ENCODE measurements at regions not wholly inside any gene's neighbourhood (a gene's known extent, or its start where the extent isn't known, plus 50 kb on each side); places are given as distances from the start of the nearest gene placed in this dataset.

GRCh38 chr12:65565601-65566560 is 258.4 kb upstream of the HMGA2 start:
- intact Hi-C loops (cut with micrococcal nuclease; ENCODE audit: unreplicated experiment): no loop called here
- no peak overlapping the region for H2AFZ ChIP-seq (ENCODE audit: low read length)
- no peaks in the 10 kb centered on the region for H3K79me2 ChIP-seq (ENCODE audit: insufficient read depth, low read depth, low read length)
- POLR2A ChIA-PET: interaction anchor here (1.1 kb wide), 1 partner anchor 10 kb away, joined by 5 read pairs; no protein-coding TSS in a partner anchor
- no peaks in the 10 kb centered on the region for H3K9me2 ChIP-seq (ENCODE audit: insufficient read depth, low read length)
- H3K36me3 ChIP-seq (ENCODE audit: insufficient read depth, low read length): no peaks in the 10 kb centered on the region
- no peak overlapping the region for H3K27ac ChIP-seq (ENCODE audit: low read depth, low read length, poor library complexity, severe bottlenecking)
- no peak overlapping the region for H3K4me2 ChIP-seq (ENCODE audit: low read length)
- no peak for TF ChIP-seq CTCF (conservative IDR thresholded peaks at IDR 0.05; ENCODE audit: low read length)
- no peak for TF ChIP-seq EZH2phosphoT487 (IDR thresholded peaks at IDR 0.05; ENCODE audit: borderline replicate concordance, low read depth, low read length)
- no peaks in the 10 kb centered on the region for H4K20me1 ChIP-seq (ENCODE audit: insufficient read depth, low read length)
- H3K9me3 ChIP-seq (ENCODE audit: low read length): no peaks in the 10 kb centered on the region
- no TSS peak for BruUV-seq (replicated peaks)
- H3K4me3 ChIP-seq (ENCODE audit: low read depth, low read length, poor library complexity, severe bottlenecking): no peak overlapping the region
- DNase-seq (ENCODE audit: low spot score): no peak
- CTCF ChIA-PET (ENCODE audit: unreplicated experiment): no interaction called here
- no peaks in the 10 kb centered on the region for H3K4me1 ChIP-seq (ENCODE audit: insufficient read depth, low read length, poor library complexity, severe bottlenecking)

- Histone ChIP-seq H3K27ac (ENCODE audit: low read depth, low read length, poor library complexity, severe bottlenecking) (no peak overlapping the region), H3K4me3 (ENCODE audit: low read depth, low read length, poor library complexity, severe bottlenecking) (no peak overlapping the region), H3K9me3 (ENCODE audit: low read length) (no peaks in the 10 kb centered on the region), H4K20me1 (ENCODE audit: insufficient read depth, low read length) (no peaks in the 10 kb centered on the region), H3K4me1 (ENCODE audit: insufficient read depth, low read length, poor library complexity, severe bottlenecking) (no peaks in the 10 kb centered on the region), H2AFZ (ENCODE audit: low read length) (no peak overlapping the region), H3K9me2 (ENCODE audit: insufficient read depth, low read length) (no peaks in the 10 kb centered on the region), H3K79me2 (ENCODE audit: insufficient read depth, low read depth, low read length) (no peaks in the 10 kb centered on the region), H3K36me3 (ENCODE audit: insufficient read depth, low read length) (no peaks in the 10 kb centered on the region), H3K4me2 (ENCODE audit: low read length) (no peak overlapping the region)
- ChIA-PET CTCF (ENCODE audit: unreplicated experiment) (no interaction called here), POLR2A (interaction anchor here (0.6 to 1.1 kb wide), 3 partner anchors 10 to 324 kb away, joined by 3 to 5 read pairs (median 3); no protein-coding TSS in a partner anchor)
- intact Hi-C loops (cut with micrococcal nuclease; ENCODE audit: unreplicated experiment): no loop called here
- no peak for DNase-seq (ENCODE audit: low spot score)
- no TSS peak for BruUV-seq (replicated peaks)
- no peak for TF ChIP-seq CTCF (conservative IDR thresholded peaks at IDR 0.05; ENCODE audit: low read length)
- TF ChIP-seq EZH2phosphoT487 (IDR thresholded peaks at IDR 0.05; ENCODE audit: borderline replicate concordance, low read depth, low read length): no peak
These were observed 257.5 kb upstream of the HMGA2 start for GRCh38 chr12:65566751-65567150.

GRCh38 chr12:65567820-65568219 is 256.5 kb upstream of the HMGA2 start:
- Histone ChIP-seq H3K4me1 (ENCODE audit: insufficient read depth, low read length, poor library complexity, severe bottlenecking) (no peaks in the 10 kb centered on the region), H3K4me2 (ENCODE audit: low read length) (no peak overlapping the region), H3K4me3 (ENCODE audit: low read depth, low read length, poor library complexity, severe bottlenecking) (no peak overlapping the region), H4K20me1 (ENCODE audit: insufficient read depth, low read length) (no peaks in the 10 kb centered on the region), H3K79me2 (ENCODE audit: insufficient read depth, low read depth, low read length) (no peaks in the 10 kb centered on the region), H3K9me2 (ENCODE audit: insufficient read depth, low read length) (no peaks in the 10 kb centered on the region), H3K36me3 (ENCODE audit: insufficient read depth, low read length) (no peaks in the 10 kb centered on the region), H2AFZ (ENCODE audit: low read length) (no peak overlapping the region), H3K27ac (ENCODE audit: low read depth, low read length, poor library complexity, severe bottlenecking) (no peak overlapping the region), H3K9me3 (ENCODE audit: low read length) (no peaks in the 10 kb centered on the region)
- no peak for DNase-seq (ENCODE audit: low spot score)
- ChIA-PET POLR2A (no interaction called here), CTCF (ENCODE audit: unreplicated experiment) (no interaction called here)
- no TSS peak for BruUV-seq (replicated peaks)
- no peak for TF ChIP-seq CTCF (conservative IDR thresholded peaks at IDR 0.05; ENCODE audit: low read length)
- no peak for TF ChIP-seq EZH2phosphoT487 (IDR thresholded peaks at IDR 0.05; ENCODE audit: borderline replicate concordance, low read depth, low read length)
- intact Hi-C loops (cut with micrococcal nuclease; ENCODE audit: unreplicated experiment): no loop called here

All from OCI-LY7 (cell line).